GM18505 (cell line): ENCODE measurements at regions not wholly inside any gene's neighbourhood (a gene's known extent, or its start where the extent isn't known, plus 50 kb on each side); places are given as distances from the start of the nearest gene placed in this dataset.
"Not testable (repeated sequence)": the region's sequence is repeated elsewhere in the genome, so short reads cannot be mapped to it uniquely, and the experiment has no call there.

Source experiments
- ATAC-seq: cut with Tn5 transposase; IDR thresholded peaks from one replicate; pipeline ENCODE4 v1.9.1; 2021; ENCODE audit not compliant: unreplicated experiment
- POLR2A ChIP-seq: IDR thresholded peaks from 4 replicates; pipeline ENCODE4 v1.6.1; 2011; ENCODE audit warnings: borderline replicate concordance; ENCODE audit not compliant: insufficient read depth, insufficient read length; ENCODE audit errors: extremely low read depth

- TF ChIP-seq POLR2A = no peak
- ATAC-seq = no peak
Measured at GRCh38 chr14:41037388-41037787, 569.3 kb upstream of the LRFN5 start.

GRCh38 chr14:41034969-41035368, 571.7 kb upstream of the LRFN5 start:
- no peak for TF ChIP-seq POLR2A
- no peak for ATAC-seq

DNA sequence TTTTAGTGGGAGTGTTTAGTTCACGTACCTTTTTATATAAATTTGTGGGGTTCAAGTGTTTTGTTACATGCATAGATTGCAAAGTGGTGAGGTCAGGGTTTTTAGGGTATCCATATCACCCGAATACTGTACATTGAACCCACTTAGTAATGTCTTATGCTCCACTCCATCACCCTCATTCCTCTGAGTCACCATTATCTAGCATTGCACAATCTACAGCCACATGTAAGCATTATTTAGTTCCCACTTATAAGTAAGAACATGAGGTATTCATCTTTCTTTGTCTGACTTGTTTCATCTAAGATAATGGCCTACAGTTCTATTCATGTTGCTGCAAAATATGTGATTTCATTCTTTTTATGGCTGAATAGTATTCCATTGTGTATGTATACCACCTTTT, 583.7 kb upstream of the LRFN5 start:
- ATAC-seq = no peak
- no peak for TF ChIP-seq POLR2A

GRCh38 chr14:41016213-41016612, 590.5 kb upstream of the LRFN5 start:
- no peak for TF ChIP-seq POLR2A
- ATAC-seq = no peak

GRCh38 chr14:41000350-41000749, 606.3 kb upstream of the LRFN5 start:
- TF ChIP-seq POLR2A = no peak
- no peak for ATAC-seq

DNA sequence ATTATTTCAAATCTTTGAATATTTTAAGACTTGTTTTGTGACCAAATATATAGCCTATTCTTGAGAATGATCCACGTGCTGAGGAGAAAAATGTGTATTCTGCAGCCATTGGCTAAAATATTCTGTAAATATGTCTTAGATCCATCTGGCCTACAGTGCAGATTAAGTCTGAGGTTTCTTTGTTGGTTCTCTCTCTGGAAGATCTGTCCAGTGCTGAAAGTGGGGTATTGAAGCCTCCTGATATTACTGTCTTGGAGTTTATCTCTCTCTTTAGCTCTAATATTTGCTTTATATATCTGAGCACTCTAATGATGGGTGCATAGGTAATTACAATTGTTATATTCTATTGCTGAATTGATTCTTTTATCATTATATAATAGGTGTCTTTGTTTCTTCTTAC, 617.4 kb upstream of the LRFN5 start:
- ATAC-seq = no peak
- TF ChIP-seq POLR2A = no peak

- TF ChIP-seq POLR2A = no peak
- no peak for ATAC-seq
Measured at GRCh38 chr14:40987481-40987880, 619.2 kb upstream of the LRFN5 start.

DNA sequence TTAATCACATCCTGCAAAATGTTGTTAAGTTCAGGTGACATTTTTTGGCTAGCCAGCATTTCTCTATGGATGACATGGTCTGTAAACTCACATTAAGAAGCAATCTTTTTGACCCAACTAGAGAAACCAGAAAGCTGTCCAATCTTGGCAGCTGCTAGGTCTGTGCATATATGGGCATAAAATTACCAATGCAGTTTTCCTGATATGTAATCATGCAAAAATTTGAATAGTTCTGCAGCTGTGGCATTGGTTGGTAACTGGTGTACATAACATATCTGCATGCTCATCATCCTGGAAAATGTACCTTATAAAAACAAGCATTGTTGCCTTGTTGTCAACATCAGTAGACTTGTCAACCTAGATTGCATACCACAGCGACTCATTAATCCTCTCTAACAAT, 620.0 kb upstream of the LRFN5 start:
- ATAC-seq = no peak
- no peak for TF ChIP-seq POLR2A

DNA sequence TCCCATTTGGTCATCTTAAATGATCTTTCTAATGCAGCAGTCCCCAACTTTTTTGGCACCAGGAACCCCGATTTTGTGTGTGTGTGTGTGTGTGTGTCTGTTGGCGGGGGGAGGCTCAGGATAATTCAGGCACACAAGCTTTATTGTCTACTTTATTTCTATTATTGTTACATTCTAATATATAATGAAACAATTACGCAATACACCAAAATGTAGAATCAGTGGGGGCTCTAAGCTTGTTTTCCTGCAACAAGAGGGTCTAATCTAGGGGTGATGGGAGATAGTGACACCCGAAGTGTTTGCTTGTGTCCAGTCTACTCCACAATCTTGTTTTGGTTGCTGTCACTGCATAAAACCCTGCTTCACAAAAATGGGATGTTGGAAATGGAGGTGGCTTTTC, 621.1 kb upstream of the LRFN5 start:
- ATAC-seq = no peak
- TF ChIP-seq POLR2A = no peak

DNA sequence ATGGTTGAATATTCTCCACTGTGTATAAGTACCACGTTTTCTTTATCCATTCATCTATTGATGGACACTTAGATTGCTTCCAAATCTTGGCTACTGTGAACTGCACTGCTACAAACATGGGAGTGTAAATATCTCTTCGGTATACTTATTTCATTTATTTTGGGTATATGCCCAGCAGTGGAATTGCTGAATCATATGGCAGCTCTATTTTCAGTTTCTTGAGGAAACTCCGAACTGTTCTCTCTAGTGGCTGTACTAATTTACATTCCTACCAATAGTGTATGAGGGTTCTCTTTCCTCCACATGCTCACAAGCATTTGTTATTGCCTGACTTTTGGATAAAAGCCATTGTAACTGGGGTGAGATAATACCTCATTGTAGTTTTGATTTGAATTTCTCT, 623.1 kb upstream of the LRFN5 start:
- no peak for ATAC-seq
- no peak for TF ChIP-seq POLR2A

- ATAC-seq = no peak
- TF ChIP-seq POLR2A = no peak
Measured at GRCh38 chr14:40981247-40981646, 625.4 kb upstream of the LRFN5 start.

- ATAC-seq = not testable (repeated sequence)
Measured at GRCh38 chr14:40960257-40960656, 646.4 kb upstream of the LRFN5 start.

GRCh38 chr14:40955131-40955505, 651.6 kb upstream of the LRFN5 start:
- TF ChIP-seq POLR2A = no peak
- no peak for ATAC-seq

- not testable (repeated sequence) for ATAC-seq
Measured at GRCh38 chr14:40954448-40955130, 652.1 kb upstream of the LRFN5 start.

DNA sequence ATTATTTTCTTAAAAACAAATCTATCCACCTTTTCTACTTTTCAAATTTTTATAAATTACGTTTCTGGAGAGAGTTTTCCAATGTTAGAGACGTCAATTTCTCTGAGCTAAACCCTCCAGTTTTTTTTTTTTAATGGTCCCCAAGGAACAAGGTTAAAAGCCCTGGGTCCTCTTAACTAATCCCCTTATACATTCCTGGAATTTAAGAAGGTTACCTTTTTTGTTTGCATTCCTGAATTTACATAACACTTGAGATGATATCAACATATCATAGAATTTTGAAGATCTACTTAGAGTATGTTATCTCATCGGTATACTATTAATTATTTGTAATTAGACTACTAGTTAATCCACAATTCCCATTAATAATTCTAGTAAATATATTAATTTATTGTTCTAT, 662.2 kb upstream of the LRFN5 start:
- ATAC-seq = no peak
- TF ChIP-seq POLR2A = no peak

DNA sequence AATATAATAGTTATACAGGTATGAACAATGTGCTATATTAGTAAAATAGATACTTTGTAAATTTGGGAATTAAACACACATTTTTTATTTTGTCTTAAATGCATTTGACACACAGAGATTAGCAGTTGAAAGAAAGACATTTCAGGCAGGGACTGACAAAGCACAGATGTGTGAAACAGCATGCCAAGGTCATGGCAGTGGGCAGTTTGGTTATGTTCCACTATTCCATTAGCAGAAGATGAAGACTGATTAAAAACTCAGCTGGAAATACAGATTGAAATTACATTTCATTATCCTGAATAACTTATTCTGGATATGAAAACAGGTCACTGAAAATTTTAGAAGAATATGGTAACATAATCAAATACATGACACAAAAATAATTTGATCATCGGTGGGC, 669.8 kb upstream of the LRFN5 start:
- no peak for TF ChIP-seq POLR2A
- no peak for ATAC-seq

DNA sequence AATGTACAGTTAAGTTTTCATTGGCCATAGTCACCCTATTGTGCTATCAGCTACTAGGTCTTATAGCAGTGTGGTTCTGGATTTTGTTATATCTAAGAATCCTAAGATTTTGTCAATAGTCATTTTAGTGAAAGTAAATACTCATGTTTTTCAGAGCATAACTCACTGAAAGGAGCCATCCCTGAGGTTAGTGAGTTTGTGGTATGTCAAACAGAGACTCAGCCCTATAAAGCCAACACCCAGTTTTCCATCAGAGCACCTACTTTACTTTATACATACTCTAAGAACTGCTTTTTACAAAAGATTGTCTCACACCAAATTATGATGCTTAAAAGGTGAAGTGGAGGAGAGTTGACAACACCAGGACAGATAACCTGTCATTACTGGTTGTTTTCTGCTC, 686.3 kb upstream of the LRFN5 start:
- no peak for TF ChIP-seq POLR2A
- ATAC-seq = no peak
